ENCODE measurements at regions not wholly inside any gene's neighbourhood (a gene's known extent, or its start where the extent isn't known, plus 50 kb on each side); places are given as distances from the start of the nearest gene placed in this dataset.

- TF ChIP-seq CTCF (optimal IDR thresholded peaks at IDR 0.05 in 1 of 3, IDR thresholded peaks at IDR 0.05 in 1 of 3, conservative IDR thresholded peaks at IDR 0.05 in 1 of 3; ENCODE audit: extremely low read depth in 1 of 3, insufficient read depth in 2 of 3, low read length in 3 of 3) (no peak), EZH2 (IDR thresholded peaks at IDR 0.05; ENCODE audit: low read length) (no peak)
Observed at GRCh38 chr14:58724206-58724605, 86.4 kb downstream of the DACT1 start.

Data from keratinocyte (primary cell).